PFSK-1 (cell line): ENCODE measurements at regions not wholly inside any gene's neighbourhood (a gene's known extent, or its start where the extent isn't known, plus 50 kb on each side); places are given as distances from the start of the nearest gene placed in this dataset.

ENCODE experiments used
- FOXP2 ChIP-seq: optimal IDR thresholded peaks from 2 replicates; pipeline ENCODE3; 2011; ENCODE audit warnings: borderline replicate concordance, control low read depth, inconsistent platforms; ENCODE audit not compliant: insufficient read depth; ENCODE audit errors: extremely low read length, extremely low read depth
- POLR2AphosphoS5 ChIP-seq: IDR thresholded peaks from 2 replicates; pipeline ENCODE4 v1.6.1; 2012; ENCODE audit warnings: low read depth, mild to moderate bottlenecking, control low read depth, low read length, moderate library complexity
- REST ChIP-seq, 2 experiments: IDR thresholded peaks; 2 replicates each; pipeline versions ENCODE4 v1.6.1 to v1.8.0; 2011 to 2012; ENCODE audit warnings: low read depth in 2 of 2, low read length in 2 of 2, control low read depth in 1 of 2, inconsistent platforms in 1 of 2, mild to moderate bottlenecking in 1 of 2, moderate library complexity in 1 of 2; ENCODE audit not compliant: insufficient read depth in 1 of 2
- SIN3A ChIP-seq: IDR thresholded peaks from 2 replicates; pipeline ENCODE4 v1.6.1; 2012; ENCODE audit warnings: mild to moderate bottlenecking, low read length, moderate library complexity, borderline replicate concordance; ENCODE audit not compliant: insufficient read depth
- TAF1 ChIP-seq: IDR thresholded peaks from 2 replicates; pipeline ENCODE4 v1.6.1; 2012; ENCODE audit warnings: low read length, control low read depth, borderline replicate concordance; ENCODE audit not compliant: insufficient read depth

DNA sequence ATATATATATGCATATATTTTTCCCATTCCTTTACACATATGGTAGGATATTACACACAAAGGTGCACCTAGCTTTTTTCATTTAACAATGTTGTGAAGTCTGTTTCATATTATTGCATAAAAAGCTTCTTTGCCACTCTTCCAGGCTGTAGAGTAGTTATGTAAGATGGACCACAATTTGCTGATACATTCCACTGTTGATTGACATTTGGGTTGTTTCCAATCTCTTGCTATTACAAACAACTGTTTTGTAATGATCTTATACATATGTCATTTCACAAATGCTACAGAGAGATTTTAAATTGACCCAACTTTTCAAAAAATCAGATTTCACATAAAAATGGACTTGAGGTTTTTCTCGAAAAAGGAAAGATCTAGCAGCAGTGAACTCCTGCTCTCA lies 301.4 kb downstream of the CDCA7 start:
- TF ChIP-seq REST (IDR thresholded peaks at IDR 0.05; ENCODE audit: insufficient read depth in 1 of 2, low read depth in 2 of 2, low read length in 2 of 2) (no peak), SIN3A (no peak), POLR2AphosphoS5 (no peak)

DNA sequence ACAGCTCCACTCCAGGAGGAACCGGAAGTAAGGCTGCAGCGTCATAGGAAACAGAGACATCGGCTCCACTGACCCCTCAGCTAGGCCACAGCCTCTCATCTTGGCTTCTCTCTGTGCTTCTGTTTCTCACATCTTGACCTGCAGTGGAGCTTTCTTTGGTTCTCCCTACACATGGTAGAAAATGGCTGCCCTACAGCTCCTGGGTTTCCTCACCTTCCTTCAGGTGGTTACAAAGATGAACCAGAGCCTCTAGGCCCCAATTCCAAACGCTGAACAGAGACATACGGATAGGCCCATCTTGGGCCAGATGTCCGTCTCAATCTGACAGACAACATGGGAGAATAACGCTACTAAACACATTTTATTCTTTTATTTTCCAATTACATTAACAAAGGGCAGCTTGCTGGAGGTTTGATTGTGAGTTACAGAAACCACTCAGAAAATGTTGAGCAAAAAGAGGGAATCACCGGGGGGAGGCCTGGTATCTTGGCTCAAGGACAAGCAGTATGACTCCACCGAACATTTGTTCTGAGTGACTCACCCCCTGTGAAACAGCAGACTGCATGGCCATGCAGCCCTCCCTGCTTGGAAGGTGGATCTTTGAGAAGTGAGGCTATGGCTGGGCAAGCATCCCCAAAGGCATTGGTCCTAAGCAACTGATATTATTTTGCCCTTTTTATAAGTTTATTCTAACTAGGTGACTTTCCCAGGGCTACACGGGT lies 303.5 kb downstream of the CDCA7 start:
- TF ChIP-seq FOXP2 (no peak), SIN3A (no peak), REST (IDR thresholded peaks at IDR 0.05; ENCODE audit: insufficient read depth in 1 of 2, low read depth in 2 of 2, low read length in 2 of 2) (no peak), POLR2AphosphoS5 (no peak), TAF1 (no peak)

GRCh38 chr2:173658946-173659371 lies 304.3 kb downstream of the CDCA7 start:
- TF ChIP-seq FOXP2, result no peak

- TF ChIP-seq POLR2AphosphoS5 (no peak), FOXP2 (no peak), SIN3A (no peak), REST (IDR thresholded peaks at IDR 0.05; ENCODE audit: insufficient read depth in 1 of 2, low read depth in 2 of 2, low read length in 2 of 2) (no peak), TAF1 (no peak)
These were observed 304.8 kb downstream of the CDCA7 start for GRCh38 chr2:173659509-173659908.

- TF ChIP-seq TAF1 (no peak), SIN3A (no peak), POLR2AphosphoS5 (no peak), REST (IDR thresholded peaks at IDR 0.05; ENCODE audit: insufficient read depth in 1 of 2, low read depth in 2 of 2, low read length in 2 of 2) (no peak)
These were observed 303.6 kb downstream of the SP3 start for GRCh38 chr2:173661586-173661985.
